Progenitor cell of endocrine pancreas (in vitro differentiated cells): ENCODE measurements at regions not wholly inside any gene's neighbourhood (a gene's known extent, or its start where the extent isn't known, plus 50 kb on each side); places are given as distances from the start of the nearest gene placed in this dataset.

Experiments
- DNase-seq: peaks from one replicate; pipeline ENCODE4 v3.0.0; 2021; ENCODE audit warnings: low spot score; ENCODE audit not compliant: unreplicated experiment
- H3K27ac Mint-ChIP-seq: 2 replicates; pipeline ENCODE4 v1.8.0; 2021; ENCODE audit warnings: mild to moderate bottlenecking, moderate library complexity, mixed read lengths
- H3K27me3 Mint-ChIP-seq: 2 replicates; pipeline ENCODE4 v1.8.0; 2021; ENCODE audit warnings: mixed read lengths
- H3K36me3 Mint-ChIP-seq: 2 replicates; pipeline ENCODE4 v1.8.0; 2022; ENCODE audit warnings: mixed read lengths; ENCODE audit not compliant: insufficient read depth
- H3K4me1 Mint-ChIP-seq: 2 replicates; pipeline ENCODE4 v1.8.0; 2021; ENCODE audit warnings: low read depth, mixed read lengths
- H3K4me3 Mint-ChIP-seq: 2 replicates; pipeline ENCODE4 v1.8.0; 2021; ENCODE audit warnings: low read depth, mild to moderate bottlenecking, moderate library complexity, mixed read lengths
- H3K9me3 Mint-ChIP-seq: 2 replicates; pipeline ENCODE4 v1.8.0; 2021; ENCODE audit warnings: low read depth, mixed read lengths
- TF ChIP-seq, protein P1 (sequence below): fragments of 200-600 bp; sonication (generic); IDR thresholded peaks from one replicate; pipeline ENCODE4 v1.5.0; 2021; ENCODE audit warnings: antibody characterized with exemption, mild to moderate bottlenecking; ENCODE audit not compliant: unreplicated experiment

DNA sequence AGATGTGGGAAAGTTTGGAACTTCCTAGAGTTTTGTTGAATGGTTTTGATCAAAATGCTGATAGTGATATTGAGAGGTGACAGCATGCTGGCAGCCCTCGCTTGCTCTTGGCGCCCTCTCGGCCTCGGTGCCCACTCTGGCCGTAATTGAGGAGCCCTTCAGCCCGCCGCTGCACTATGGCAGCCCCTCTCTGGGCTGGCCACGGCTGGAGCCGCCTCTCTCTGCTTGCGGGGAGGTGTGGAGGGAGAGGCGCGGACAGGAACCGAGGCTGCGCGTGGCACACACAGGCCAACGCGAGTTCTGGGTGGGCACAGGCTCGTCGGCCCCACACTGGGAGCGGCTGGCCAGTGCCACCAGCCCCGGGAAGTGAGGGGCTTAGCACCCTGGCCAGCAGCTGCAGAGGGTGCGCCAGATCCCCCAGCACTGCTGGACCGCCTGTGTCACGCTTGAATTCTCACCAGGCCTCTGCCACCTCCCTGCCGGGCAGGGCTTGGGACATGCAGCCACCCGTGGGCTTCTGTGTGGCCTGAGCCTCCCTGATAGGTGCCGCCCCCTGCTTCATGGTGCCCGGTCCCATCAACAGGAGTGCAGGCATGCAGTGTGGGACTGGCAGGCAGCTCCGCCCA lies 488.5 kb downstream of the CYLC2 start:
- no peaks in the 10 kb centered on the region for H3K36me3 Mint-ChIP-seq
- H3K9me3 Mint-ChIP-seq: peaks cover 12% of the 10 kb centered on the region

DNA sequence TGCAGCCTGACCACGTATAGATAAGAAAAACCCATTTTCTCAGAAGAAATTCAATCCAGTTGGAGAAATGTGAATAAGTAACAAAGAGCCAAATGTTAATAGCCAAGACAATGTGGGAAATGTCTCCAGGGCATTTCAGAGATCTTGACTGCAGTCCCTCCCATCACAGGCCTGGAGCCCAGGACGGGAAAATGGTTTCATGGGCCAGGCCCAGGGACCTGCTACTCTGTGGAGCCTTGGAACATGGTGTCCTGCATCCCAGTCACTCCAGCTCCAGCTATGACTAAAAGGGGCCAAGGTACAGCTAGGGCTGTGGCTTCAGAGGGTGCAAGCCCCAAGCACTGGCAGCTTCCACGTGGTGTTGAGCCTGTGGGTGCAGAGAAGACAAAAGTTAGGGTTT lies 490.0 kb downstream of the CYLC2 start:
- Mint-ChIP-seq H3K4me1 (no peaks in the 10 kb centered on the region), H3K9me3 (peaks cover 12% of the 10 kb centered on the region), H3K27me3 (no peaks in the 10 kb centered on the region), H3K27ac (no peak overlapping the region), H3K4me3 (no peak overlapping the region), H3K36me3 (no peaks in the 10 kb centered on the region)
- TF ChIP-seq, protein P1, sequence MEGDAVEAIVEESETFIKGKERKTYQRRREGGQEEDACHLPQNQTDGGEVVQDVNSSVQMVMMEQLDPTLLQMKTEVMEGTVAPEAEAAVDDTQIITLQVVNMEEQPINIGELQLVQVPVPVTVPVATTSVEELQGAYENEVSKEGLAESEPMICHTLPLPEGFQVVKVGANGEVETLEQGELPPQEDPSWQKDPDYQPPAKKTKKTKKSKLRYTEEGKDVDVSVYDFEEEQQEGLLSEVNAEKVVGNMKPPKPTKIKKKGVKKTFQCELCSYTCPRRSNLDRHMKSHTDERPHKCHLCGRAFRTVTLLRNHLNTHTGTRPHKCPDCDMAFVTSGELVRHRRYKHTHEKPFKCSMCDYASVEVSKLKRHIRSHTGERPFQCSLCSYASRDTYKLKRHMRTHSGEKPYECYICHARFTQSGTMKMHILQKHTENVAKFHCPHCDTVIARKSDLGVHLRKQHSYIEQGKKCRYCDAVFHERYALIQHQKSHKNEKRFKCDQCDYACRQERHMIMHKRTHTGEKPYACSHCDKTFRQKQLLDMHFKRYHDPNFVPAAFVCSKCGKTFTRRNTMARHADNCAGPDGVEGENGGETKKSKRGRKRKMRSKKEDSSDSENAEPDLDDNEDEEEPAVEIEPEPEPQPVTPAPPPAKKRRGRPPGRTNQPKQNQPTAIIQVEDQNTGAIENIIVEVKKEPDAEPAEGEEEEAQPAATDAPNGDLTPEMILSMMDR: no peak
- DNase-seq: no peak

More for the DNA sequence above, 488.5 kb downstream of the CYLC2 start:
- no peaks in the 10 kb centered on the region for H3K4me1 Mint-ChIP-seq
- H3K27ac Mint-ChIP-seq: no peak overlapping the region
- H3K4me3 Mint-ChIP-seq: no peak overlapping the region
- no peak for DNase-seq
- H3K27me3 Mint-ChIP-seq: no peaks in the 10 kb centered on the region
- TF ChIP-seq, protein P1: no peak

DNA sequence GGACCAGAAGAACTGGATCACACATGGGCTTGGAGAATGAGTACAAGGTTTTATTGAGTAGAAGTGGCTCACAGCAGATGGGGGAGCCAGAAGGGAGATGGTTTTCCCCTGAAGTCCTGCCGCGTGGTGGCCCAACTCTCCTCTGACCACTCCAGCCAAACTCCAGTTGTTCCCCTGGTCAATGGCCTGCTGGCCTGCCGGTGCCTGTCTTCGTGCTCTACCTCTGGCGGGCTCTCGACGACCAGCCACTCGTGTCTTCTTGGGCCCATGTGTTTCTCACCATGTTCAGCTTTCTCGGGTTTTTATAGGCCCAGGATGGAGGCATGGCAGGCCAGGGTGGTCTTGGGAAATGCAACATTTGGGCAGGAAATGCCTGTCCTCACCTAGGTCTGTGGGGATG lies 519.6 kb downstream of the CYLC2 start:
- Mint-ChIP-seq H3K9me3 (no peaks in the 10 kb centered on the region), H3K36me3 (no peaks in the 10 kb centered on the region), H3K27ac (no peak overlapping the region), H3K27me3 (no peaks in the 10 kb centered on the region), H3K4me3 (no peak overlapping the region), H3K4me1 (no peaks in the 10 kb centered on the region)
- no peak for DNase-seq
- TF ChIP-seq, protein P1: no peak

DNA sequence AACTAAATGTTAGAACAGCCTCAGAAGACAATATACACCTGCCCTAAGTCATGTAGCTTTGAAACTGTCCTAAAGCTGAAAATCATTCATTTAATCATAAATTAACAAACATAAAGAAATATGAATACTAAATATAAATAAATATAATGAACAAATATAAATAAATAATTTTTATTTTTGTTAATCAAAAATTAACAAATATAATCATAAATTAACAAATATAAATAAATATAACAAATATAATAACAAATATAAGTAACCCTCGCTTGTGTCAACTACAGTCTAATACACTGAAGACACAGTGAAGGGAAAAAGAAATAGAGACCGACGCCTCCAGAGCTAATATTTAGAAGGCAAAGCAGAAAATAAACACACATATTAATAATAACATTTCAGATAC lies 527.3 kb downstream of the CYLC2 start:
- no peak overlapping the region for H3K27ac Mint-ChIP-seq
- TF ChIP-seq, protein P1: no peak
- DNase-seq: no peak
- H3K9me3 Mint-ChIP-seq: no peaks in the 10 kb centered on the region
- H3K4me3 Mint-ChIP-seq: no peak overlapping the region
- H3K27me3 Mint-ChIP-seq: no peaks in the 10 kb centered on the region
- no peaks in the 10 kb centered on the region for H3K4me1 Mint-ChIP-seq
- H3K36me3 Mint-ChIP-seq: no peaks in the 10 kb centered on the region

DNA sequence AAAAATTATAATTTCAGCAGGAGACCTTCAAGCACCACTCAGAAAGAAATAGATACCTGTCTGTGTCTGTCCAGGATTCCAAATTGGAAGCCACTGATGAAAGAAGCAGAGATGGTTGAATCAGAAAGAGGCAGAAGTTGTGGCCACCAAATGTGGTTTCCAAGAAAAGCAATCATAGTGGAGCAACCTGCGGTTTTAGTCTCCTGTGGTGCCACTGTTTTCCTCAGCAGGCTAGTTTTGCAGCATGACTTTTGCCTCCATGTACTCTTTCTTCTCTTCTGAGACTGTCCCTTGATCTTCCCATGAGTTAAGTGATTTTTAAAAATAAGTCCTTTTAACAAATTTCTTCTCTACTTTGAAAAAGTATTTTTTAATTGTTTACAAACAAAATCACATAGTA lies 535.8 kb downstream of the CYLC2 start:
- no peaks in the 10 kb centered on the region for H3K4me1 Mint-ChIP-seq
- no peak for DNase-seq
- no peak overlapping the region for H3K4me3 Mint-ChIP-seq
- no peak overlapping the region for H3K27ac Mint-ChIP-seq
- no peaks in the 10 kb centered on the region for H3K27me3 Mint-ChIP-seq
- no peaks in the 10 kb centered on the region for H3K9me3 Mint-ChIP-seq
- no peaks in the 10 kb centered on the region for H3K36me3 Mint-ChIP-seq
- TF ChIP-seq, protein P1: no peak
